T47D (cell line): ENCODE measurements at regions not wholly inside any gene's neighbourhood (a gene's known extent, or its start where the extent isn't known, plus 50 kb on each side); places are given as distances from the start of the nearest gene placed in this dataset.
"Not testable (repeated sequence)": the region's sequence is repeated elsewhere in the genome, so short reads cannot be mapped to it uniquely, and the experiment has no call there.

Experiments used
- DNase-seq, 2 experiments: peaks; one replicate each; pipeline versions ENCODE4 v3.0.0 to v3.0.0-alpha.2; 2011 to 2012; ENCODE audit warnings: low read depth in 1 of 2, low spot score in 1 of 2
- JUND ChIP-seq: IDR thresholded peaks from 2 replicates; pipeline ENCODE4 v1.6.1; 2012; ENCODE audit warnings: low read depth
- in situ Hi-C: cut with HindIII; loops from 2 replicates; pipeline ENCODE4 v1.10.0; 2016; ENCODE audit warnings: low sequenced_read_pairs, low pct_unique_long_range_greater_than_20kb

DNA sequence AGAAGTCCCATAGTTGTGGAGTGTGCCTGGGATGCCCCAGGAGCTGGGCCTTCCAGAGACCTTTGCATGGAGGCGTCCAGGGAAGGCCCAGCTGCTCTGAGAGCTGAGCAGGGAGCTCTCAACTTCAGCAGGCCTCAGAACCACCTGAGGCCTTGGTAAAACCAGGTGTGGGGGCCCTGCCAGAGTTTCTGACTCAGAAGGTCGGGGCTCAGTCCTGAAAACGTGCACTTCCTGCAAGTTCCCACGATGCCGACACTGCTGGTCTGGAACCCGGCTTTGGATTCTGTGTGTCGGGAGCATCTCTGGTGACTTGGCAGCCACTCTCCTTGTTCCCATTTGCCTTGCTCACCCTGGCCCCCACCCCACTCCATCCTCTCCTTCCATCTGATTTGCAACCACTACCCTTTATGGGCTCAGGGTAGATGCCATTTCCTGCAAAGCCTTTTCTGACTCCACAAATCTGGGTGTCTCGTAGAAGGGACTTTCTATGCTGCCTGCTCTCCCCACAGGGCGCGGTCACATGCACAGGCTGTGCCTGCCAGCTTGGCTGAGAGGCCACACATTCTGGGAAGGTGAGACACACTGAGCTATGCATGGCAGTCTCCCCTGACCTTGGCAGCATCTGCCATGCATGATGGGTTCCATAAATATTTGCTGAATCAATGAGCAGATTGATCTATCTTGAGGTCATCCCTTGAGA lies 244.7 kb downstream of the COL4A1 start:
- DNase-seq: no peak
- TF ChIP-seq JUND: no peak
- in situ Hi-C loops: no loop called here

DNA sequence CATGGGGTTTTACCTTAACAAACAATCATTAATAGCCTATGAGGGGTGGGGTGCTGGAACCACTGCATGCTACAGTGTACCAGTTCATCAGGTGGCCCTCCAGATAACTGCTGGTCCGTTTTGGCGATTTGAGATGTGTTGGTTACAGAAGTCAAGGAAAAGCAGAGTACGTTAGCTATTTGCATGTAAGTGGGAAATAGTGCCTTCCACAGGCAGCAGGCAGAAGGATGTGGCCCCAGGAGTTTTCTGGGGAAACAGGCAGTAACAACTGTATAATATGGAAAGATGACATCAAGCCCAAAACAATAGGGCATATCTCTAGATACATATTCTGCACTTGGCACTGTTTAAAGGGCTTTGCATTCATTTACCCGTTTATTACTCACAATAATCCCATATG lies 245.7 kb downstream of the COL4A1 start:
- DNase-seq: no peak
- no peak for TF ChIP-seq JUND
- in situ Hi-C loops: no loop called here

DNA sequence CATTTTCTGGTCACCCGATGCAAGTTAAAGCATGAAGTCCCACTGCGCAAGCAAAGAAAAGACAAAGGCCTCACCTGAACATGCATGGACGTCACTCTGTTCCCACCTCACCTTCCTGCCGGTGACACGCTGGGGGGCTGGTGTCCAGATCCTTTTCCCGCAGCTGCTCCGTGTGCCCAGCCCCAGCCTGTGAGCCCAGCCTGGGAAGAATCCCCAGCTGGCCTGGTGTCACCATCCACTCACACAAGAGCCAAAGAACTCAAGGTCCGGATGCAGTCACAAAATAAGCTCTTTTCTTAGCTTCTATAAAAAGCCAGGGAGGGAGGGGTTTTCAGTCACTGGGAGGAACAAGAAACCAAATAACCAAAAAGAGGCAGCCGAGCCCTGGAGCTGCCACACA lies 249.9 kb downstream of the COL4A1 start:
- in situ Hi-C loops: no loop called here
- TF ChIP-seq JUND: no peak
- no peak for DNase-seq

DNA sequence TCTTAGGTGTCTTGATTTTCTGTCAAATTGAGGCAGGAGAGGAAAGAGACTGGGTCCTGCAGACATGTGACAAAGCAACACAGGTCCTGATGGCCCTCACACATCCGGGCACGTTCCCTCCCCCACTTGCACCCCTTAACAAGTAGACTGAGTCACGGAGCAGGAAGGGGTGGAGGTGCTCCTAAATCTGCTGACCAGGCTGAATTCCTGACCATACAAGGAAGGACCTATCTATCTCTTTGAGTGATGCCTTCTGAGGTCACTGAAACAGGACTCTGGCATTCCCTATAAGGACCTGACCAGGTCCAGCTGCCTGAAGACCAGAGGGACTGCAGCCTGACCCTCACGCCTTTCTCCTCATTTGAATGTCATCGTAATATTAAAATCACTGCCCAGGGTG lies 250.3 kb downstream of the COL4A1 start:
- in situ Hi-C loops: no loop called here
- no peak for TF ChIP-seq JUND
- DNase-seq: no peak

DNA sequence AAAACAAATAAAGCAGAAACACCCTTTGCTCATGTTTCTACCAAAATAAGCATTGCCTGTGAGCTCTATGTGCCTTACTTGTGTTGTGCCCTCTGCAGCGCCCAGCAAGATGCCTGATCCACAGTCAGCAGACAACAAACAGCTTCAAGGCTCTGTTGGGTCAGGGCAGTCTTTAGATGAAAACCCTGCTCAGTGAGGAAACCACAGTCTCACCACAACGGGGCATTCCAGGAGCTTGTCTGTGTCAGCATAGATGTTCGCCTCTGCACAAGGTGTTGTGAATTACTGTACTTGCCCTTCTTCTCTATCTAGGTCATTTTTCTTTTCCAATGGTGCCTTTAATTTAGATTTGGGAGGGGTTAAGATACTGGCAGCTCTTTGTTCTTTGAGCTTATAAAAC lies 251.9 kb downstream of the COL4A1 start:
- DNase-seq: no peak
- in situ Hi-C loops: no loop called here
- no peak for TF ChIP-seq JUND

DNA sequence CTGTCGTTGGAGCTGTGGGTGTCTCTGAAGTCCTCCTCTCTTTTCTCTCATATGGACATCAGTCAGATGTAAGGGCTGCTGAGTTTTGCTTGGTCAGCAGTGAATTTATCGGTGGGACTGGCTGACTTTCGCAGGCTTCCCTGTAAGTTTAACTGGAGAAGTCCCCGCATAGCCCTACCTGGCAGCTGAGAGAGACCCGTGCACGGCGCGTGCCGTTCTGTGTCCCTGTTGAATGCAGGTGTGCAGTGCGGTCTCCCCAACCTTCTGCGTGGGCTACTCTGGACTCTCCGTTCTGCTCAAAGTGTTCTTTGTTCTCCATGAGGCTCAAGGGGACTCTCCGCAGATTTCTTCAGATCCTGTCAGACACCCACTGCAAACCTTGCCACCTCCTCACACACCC lies 252.9 kb downstream of the COL4A1 start:
- in situ Hi-C loops: no loop called here
- no peak for TF ChIP-seq JUND
- DNase-seq: no peak

DNA sequence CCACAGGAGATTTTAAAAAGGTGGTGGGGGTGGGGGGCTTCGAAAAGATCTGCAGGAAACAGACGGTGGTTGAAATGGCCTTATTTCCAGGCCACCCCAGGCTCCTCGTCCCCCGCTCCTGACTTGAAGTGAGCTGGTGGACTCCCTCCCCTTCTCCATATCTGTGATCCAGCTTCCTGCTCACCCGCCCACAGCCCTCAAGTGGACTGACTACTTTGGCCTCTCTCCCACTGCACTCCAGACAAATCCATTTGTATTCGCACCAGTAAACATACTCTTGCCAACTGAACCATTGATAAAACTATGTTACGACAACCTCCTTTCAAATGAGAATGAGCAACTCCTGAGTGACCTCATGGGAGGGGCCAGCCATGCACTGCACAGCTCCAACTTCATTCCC lies 259.5 kb downstream of the COL4A1 start:
- in situ Hi-C loops: no loop called here
- DNase-seq: no peak
- TF ChIP-seq JUND: no peak

DNA sequence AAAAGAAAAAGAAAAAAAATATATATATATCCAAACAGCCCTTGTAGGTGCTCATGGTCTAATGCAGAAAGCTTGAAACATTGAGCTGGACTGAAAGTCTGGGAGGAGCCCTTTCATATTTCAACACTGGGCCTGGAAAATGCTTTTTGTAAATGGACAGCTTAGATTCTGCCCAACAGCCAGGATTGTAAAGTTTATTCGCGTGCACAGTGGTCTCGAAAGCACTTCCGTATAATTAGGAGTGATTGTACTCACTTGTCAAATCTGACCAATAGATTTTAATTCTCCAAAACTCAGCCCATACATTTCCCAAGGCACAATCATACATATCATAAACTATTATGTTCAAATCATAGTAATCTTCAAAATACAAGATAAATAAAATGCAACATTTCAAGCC lies 260.1 kb downstream of the COL4A1 start:
- no peak for TF ChIP-seq JUND
- in situ Hi-C loops: no loop called here
- DNase-seq: no peak

DNA sequence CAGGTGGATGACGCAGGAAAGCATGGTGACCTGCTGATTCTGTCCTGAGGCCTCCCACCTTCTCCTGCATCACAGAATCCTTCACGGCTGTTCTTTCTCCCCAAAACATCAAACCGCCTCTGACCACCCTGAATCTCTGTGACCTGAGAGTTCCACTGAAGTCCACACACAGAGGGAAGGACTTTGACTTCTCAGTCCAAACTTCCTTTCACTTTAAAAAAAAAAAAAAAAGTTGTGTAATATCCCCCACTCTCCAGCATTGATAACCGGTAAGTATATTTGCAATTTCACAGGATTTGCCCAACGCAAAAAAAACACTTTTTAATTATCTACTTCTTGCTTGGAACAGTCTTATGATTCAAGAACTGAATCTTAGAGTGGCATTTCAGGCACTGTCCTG lies 259.5 kb upstream of the IRS2 start:
- in situ Hi-C loops: no loop called here
- no peak for TF ChIP-seq JUND
- no peak for DNase-seq

DNA sequence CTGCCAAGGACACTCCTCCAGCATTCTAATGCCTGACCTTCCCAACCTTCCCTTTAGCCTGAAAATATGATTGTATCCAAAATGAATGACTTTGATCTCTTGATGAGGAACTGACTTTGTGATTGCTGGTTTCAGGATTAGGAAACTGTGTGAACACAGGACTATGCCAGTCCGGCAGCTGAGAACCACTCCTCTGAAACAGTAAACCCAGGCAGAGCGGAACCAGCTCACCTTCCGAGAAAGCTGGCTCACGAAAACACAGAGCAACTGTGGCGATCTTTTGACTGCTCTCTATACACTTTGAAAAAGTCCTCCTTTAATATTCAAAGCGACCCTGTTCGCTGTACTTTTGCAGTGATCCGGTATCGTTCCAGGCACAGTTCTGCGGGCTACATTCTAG lies 258.8 kb upstream of the IRS2 start:
- in situ Hi-C loops: no loop called here
- DNase-seq: no peak
- TF ChIP-seq JUND: no peak

DNA sequence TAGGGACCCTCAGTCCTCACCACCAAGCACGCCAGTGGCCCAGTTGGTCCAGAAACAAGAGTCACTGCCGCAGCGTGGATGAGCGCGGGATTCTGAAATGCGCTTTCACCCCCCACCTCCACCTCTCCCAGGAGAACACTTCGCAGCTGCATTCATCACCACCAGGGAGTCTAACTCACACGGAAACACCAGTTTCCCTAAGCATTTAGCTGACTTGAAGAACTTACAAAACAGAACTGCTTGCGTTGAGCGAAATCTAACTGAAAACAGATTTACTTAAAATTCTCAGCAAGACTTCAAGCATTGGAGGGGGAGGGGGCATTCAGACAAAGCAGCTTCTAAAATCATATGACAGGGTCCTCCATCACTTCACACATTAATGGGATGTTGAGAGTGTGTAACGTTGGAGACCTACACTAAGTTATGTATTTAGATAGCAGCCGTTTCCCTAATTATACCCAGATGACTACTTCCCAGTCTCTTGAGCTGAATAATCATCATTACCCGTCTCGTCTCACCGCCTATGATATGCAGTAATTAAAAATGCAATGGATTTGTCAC lies 258.2 kb upstream of the IRS2 start:
- no peak for TF ChIP-seq JUND
- in situ Hi-C loops: no loop called here
- DNase-seq: no peak

DNA sequence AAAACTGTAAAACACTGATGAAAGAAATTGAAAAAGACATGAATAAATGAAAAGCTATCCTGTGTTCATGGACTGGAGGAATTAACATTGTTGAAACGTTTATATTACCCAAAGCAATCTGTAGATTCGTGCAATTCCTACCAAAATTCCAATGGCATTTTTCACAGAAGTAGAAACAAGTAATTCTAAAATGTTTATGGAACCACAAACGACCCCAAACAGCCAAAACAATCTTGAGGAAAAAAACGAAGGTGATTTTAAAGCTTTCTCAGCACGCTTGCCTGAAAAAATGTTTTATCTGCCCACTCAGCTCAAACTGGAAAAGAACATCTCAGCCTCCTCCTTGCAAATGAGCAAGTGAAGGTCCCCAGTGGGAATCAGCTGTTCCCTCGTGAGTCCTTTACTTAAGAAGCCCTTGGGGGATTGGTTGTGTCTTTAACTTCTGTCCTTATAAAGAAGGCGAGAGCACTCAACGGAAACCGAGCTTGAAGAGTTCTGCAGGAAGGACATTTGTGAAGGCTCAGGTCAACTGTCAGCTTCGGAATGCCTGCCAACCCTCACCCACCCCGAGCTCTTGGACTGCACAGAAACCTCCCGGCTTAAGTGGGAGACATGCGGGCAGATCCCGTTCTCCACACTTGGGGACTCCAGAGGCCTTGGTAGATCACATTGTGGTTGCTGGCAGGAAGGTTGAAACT lies 256.0 kb upstream of the IRS2 start:
- no peak for DNase-seq
- TF ChIP-seq JUND: no peak
- in situ Hi-C loops: no loop called here

DNA sequence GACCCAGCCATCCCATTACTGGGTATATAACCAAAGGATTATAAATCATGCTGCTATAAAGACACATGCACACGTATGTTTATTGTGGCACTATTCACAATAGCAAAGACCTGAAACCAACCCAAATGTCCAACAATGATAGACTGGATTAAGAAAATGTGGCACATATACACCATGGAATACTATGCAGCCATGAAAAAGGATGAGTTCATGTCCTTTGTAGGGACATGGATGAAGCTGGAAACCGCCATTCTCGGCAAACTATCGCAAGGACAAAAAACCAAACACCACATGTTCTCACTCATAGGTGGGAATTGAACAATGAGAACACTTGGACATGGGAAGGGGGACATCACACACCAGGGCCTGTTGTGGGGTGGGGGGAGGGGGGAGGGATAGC lies 255.3 kb upstream of the IRS2 start:
- in situ Hi-C loops, DNase-seq: not testable (repeated sequence)
